ENCODE measurements at regions not wholly inside any gene's neighbourhood (a gene's known extent, or its start where the extent isn't known, plus 50 kb on each side); places are given as distances from the start of the nearest gene placed in this dataset.

DNA sequence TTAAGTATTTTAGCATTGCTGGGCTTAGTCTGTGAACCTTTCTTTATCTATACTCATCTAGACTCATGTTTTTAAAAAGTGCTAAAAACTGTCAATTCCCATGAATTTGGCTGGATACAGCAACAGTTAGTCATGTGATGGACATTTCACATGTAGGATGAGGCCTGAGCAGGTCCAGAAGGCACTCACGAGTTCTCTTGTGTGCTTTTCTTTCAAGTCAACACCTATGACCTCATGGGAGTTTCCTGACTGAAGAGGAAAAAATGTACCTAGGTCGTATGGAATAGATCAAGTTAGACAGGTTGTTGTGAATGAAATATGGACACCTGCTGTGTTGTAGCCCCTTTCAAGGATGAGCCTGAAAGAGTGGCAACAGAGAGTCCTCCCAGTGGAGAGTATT lies 394.2 kb downstream of the DUSP10 start:
- no peak for ATAC-seq
- Mint-ChIP-seq H3K27ac (no peak overlapping the region), H3K9me3 (no peaks in the 10 kb centered on the region)

DNA sequence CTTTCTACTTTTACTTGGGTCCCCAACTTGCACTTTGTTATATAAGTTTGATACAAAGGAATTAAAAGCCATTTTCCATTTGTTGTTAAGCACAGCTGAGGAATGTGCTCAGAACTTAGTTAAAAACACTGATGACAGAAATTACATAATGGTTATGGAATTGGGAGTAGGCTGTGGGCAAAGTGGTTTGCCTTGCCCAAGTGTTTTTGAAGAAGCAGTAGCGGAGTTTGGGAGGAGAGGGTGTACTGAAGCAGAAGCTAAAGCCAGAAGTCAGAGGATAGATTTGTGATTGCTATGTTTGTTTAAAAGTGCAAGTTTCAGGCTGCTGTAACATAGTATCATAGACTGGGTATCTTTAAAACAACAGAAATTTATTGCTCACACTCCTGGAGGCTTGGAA lies 391.8 kb downstream of the DUSP10 start:
- peaks cover 2% of the 10 kb centered on the region for H3K27me3 Mint-ChIP-seq
- no peaks in the 10 kb centered on the region for H3K4me1 Mint-ChIP-seq
- no peaks in the 10 kb centered on the region for H3K9me3 Mint-ChIP-seq
- H3K36me3 Mint-ChIP-seq (ENCODE audit: low read depth): peaks cover 1% of the 10 kb centered on the region
- H3K4me3 Mint-ChIP-seq: no peak overlapping the region
- H3K27ac Mint-ChIP-seq: no peak overlapping the region
- ATAC-seq: no peak
- DNase-seq: no peak

More for the DNA sequence above, 394.2 kb downstream of the DUSP10 start:
- H3K4me1 Mint-ChIP-seq: no peaks in the 10 kb centered on the region
- peaks cover 8% of the 10 kb centered on the region for H3K27me3 Mint-ChIP-seq
- no peak for DNase-seq
- no peaks in the 10 kb centered on the region for H3K36me3 Mint-ChIP-seq (ENCODE audit: low read depth)
- H3K4me3 Mint-ChIP-seq: no peak overlapping the region

DNA sequence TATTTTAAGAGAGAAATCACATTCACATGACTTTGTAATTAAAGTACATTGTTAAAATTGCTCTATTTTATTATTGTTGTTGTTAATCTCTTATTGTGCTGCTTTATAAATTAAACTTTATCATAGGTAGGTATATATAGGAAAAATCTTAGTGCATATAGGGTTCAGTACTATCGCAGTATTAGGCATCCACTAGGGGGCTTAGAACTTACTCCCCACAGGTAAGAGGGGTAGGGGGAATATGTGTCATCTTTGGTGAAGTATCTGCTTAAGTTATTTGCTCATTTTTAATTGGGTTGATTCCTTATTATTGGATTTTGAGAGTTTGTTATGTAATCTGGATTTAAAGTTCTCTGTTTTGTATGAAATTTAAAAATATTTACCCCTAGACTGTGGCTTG lies 385.2 kb downstream of the DUSP10 start:
- DNase-seq (no peak), ATAC-seq (no peak)
- Mint-ChIP-seq H3K4me1 (no peaks in the 10 kb centered on the region), H3K4me3 (no peak overlapping the region), H3K36me3 (ENCODE audit: low read depth) (peaks cover 1% of the 10 kb centered on the region), H3K9me3 (no peaks in the 10 kb centered on the region), H3K27ac (no peak overlapping the region), H3K27me3 (peaks cover 6% of the 10 kb centered on the region)

DNA sequence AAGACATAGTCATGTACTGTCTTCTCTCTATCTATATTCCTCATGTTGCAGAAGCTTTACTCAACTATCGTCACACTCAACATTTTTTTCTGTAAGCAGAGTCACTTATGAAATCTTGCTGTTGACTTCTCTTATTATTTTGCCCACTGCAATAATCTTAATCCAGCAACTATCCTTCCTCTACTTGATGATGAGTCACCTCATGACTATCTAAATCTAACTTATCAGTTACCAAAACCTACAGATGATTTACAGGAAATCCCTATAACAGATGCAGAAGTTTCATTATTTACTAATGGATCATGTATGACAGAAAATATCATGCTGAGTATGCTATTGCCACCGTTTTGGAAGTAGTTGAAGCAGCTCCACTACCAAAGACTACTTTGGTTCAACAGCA lies 378.9 kb downstream of the DUSP10 start:
- H3K27ac Mint-ChIP-seq: no peak overlapping the region
- DNase-seq (no peak), ATAC-seq (no peak)
- H3K36me3 Mint-ChIP-seq (ENCODE audit: low read depth): no peaks in the 10 kb centered on the region
- no peak overlapping the region for H3K4me3 Mint-ChIP-seq
- H3K4me1 Mint-ChIP-seq: no peaks in the 10 kb centered on the region
- H3K9me3 Mint-ChIP-seq: no peaks in the 10 kb centered on the region
- peaks cover 6% of the 10 kb centered on the region for H3K27me3 Mint-ChIP-seq

DNA sequence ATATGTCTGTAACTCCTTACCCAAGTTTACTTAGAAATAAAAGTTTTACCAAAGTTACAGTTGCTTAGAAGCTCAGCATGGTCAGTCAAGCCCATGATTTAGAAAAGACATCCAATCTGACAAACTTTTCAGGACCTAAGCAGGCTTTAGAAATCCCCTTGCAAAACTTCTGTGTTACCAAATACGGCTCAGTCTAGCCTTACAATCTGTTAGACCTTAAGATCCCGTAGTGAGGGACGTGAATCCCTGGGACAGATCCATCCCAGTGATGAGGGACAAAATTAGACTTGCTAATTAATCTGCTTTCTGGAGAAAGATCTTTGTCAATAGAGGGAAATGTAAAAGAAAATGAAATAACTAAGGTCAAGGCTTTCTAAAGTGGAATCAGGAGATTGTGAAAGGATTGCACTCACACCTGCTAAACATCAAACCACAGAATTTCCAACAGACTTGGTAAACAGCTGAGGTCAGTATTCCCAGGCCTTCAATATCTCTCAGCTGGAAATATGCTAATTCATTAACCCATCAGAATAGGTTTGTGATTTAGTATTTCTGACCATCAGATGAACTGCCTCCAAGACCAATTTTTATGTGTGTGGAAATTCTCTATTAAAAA lies 375.3 kb downstream of the DUSP10 start:
- no peaks in the 10 kb centered on the region for H3K4me1 Mint-ChIP-seq
- no peaks in the 10 kb centered on the region for H3K9me3 Mint-ChIP-seq
- ATAC-seq: no peak

DNA sequence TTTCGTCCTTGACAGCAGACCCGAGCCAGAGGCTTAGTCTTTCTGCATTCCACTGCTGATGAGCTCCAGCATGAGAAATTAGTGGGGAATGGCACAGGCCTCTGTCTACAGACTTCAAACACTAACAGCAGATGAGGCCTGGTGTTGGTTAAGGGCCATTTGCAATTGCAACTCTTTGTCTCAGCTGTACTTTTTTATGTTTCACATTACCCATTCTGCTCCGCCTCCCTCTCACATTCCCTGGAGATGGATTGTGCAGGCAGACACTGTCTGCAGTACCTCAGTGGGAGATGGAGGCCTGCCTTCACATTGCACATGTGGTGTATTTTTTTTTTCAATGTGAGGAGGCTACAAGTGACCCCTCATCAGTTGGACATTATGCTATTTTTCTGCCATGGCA lies 370.2 kb downstream of the DUSP10 start:
- DNase-seq: no peak
- H3K27ac Mint-ChIP-seq: no peak overlapping the region
- no peaks in the 10 kb centered on the region for H3K36me3 Mint-ChIP-seq (ENCODE audit: low read depth)
- no peaks in the 10 kb centered on the region for H3K4me1 Mint-ChIP-seq
- no peaks in the 10 kb centered on the region for H3K9me3 Mint-ChIP-seq
- no peak overlapping the region for H3K4me3 Mint-ChIP-seq
- peaks cover 13% of the 10 kb centered on the region for H3K27me3 Mint-ChIP-seq
- no peak for ATAC-seq

More for the DNA sequence above, 375.3 kb downstream of the DUSP10 start:
- Mint-ChIP-seq H3K27me3 (peaks cover 13% of the 10 kb centered on the region), H3K36me3 (ENCODE audit: low read depth) (no peaks in the 10 kb centered on the region), H3K4me3 (no peak overlapping the region), H3K27ac (no peak overlapping the region)
- no peak for DNase-seq

DNA sequence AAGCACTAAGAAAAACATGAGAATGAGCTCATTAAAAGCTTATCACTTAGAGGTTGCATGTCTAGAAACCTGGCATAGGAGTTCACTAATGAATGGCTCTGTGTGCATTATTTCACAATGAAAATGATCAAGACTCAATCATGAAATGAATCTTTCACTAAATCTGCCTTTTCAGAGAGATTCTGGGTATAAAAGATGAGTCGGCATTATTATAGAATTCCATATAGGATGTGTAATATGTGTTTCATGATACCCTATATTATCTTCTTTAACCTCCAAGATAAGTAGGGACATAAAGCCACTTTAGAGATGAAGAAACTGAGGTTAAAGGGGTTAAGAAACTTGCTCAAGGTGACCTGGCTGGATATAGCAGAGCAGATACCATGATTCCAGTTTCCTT lies 368.1 kb downstream of the DUSP10 start:
- no peaks in the 10 kb centered on the region for H3K9me3 Mint-ChIP-seq
- H3K4me3 Mint-ChIP-seq: no peak overlapping the region
- no peaks in the 10 kb centered on the region for H3K36me3 Mint-ChIP-seq (ENCODE audit: low read depth)
- ATAC-seq (no peak), DNase-seq (no peak)
- H3K27ac Mint-ChIP-seq: no peak overlapping the region
- peaks cover 13% of the 10 kb centered on the region for H3K27me3 Mint-ChIP-seq
- H3K4me1 Mint-ChIP-seq: no peaks in the 10 kb centered on the region

DNA sequence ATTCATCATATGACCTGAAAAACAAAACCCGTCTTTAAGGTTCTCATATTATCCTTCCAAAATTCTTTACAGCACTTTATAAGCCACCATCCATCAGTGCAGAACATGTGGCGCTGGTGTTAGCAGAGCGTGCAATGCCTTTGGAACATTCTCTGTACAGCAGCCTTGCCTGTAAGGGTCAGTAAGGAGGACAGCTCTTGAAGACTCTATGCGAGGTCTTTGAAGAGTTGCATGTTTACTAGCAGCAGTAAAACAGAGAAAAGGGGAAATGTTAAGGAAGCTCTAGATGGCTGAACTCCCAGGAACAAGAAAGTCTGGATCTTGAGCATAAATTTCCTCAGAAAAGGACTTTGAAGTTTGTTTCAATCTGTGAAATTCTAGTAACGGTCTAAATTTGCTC lies 365.6 kb downstream of the DUSP10 start:
- no peaks in the 10 kb centered on the region for H3K4me1 Mint-ChIP-seq
- H3K36me3 Mint-ChIP-seq (ENCODE audit: low read depth): no peaks in the 10 kb centered on the region
- no peaks in the 10 kb centered on the region for H3K9me3 Mint-ChIP-seq
- ATAC-seq: no peak
- H3K27ac Mint-ChIP-seq: no peak overlapping the region
- no peak for DNase-seq
- H3K4me3 Mint-ChIP-seq: no peak overlapping the region
- peaks cover 11% of the 10 kb centered on the region for H3K27me3 Mint-ChIP-seq

DNA sequence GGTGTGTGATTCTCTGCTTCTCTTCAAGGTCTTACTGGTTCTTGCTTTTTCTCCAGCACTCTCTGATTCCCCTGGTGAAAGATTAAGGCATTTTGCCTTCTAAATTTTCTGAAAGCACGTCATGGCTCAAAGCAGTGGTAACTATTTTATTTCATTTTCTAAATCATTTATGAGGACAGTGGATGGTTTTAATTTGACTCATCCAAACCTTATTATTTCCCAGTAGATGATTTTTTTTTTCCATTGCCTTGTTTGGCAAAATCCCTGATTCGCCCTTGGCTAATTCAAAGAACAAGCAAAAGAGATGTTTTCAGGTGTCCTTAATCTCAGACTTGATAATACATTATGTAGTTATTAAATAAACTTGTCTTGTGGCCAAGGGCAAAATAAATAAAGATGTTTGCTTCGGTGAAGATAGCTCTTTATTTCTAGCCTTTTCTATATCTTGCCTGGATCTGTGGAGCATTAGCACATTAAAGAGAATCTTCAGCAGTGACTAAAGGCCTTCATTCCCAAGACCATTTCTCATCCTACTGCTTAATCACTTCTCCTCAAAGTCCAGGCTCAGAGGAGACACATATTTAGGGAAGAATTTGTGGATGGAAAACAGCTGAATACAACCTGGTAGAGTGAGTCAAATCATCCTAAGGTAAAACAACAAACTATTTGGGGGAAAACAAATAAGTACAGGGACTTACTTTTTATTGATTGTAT lies 359.8 kb downstream of the DUSP10 start:
- Mint-ChIP-seq H3K4me1 (no peaks in the 10 kb centered on the region), H3K27ac (no peak overlapping the region), H3K36me3 (ENCODE audit: low read depth) (no peaks in the 10 kb centered on the region), H3K4me3 (no peak overlapping the region), H3K9me3 (no peaks in the 10 kb centered on the region), H3K27me3 (peaks cover 8% of the 10 kb centered on the region)
- DNase-seq (no peak), ATAC-seq (no peak)

DNA sequence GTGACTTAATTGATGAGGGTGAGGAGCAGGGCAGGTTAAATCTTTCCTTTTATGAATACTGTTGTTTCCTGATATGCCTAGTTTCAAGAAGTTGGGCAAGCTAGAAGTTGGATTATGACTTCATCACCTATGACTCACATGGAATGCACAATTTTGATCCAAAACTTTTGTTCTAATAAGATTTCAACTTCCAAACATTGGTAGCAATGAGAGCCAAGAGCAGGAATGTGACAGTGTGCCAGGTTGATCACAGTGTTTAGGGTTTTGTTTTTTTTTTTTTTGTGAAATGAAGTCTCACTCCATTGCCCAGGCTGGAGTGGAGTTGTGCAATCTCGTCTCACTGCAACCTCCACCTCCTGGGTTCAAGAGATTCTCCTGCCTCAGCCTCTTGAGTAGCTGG lies 349.4 kb downstream of the DUSP10 start:
- Mint-ChIP-seq H3K36me3 (ENCODE audit: low read depth) (no peaks in the 10 kb centered on the region), H3K4me1 (no peaks in the 10 kb centered on the region), H3K4me3 (no peak overlapping the region), H3K9me3 (no peaks in the 10 kb centered on the region), H3K27me3 (peaks cover 19% of the 10 kb centered on the region), H3K27ac (no peak overlapping the region)
- ATAC-seq: no peak
- no peak for DNase-seq

DNA sequence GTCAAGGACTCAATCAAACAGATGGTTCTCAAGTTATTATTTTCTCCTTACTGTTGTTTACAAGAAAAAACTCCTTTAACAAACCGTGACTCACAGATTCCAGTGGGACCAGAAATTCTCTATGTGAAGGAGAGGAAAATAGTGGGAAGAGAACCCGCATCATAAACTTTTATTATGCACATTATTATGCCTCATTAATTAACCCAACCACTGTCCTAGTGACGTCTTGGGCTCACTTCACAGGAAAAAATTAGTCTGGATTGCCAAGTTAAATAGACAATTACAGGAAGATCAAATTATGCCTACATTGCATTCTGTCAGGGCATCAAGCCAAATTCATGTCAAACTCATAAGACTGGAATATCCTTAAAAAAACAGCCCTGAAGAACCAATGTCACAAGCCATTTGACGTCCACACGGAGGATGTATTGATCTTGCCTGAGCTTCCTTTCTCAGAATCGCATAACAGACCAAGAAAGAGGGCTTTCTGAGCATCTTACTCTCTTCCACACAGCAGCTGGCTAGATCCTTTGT lies 347.8 kb downstream of the DUSP10 start:
- H3K4me1 Mint-ChIP-seq: no peaks in the 10 kb centered on the region
- no peaks in the 10 kb centered on the region for H3K36me3 Mint-ChIP-seq (ENCODE audit: low read depth)
- H3K9me3 Mint-ChIP-seq: no peaks in the 10 kb centered on the region
- ATAC-seq (no peak), DNase-seq (no peak)
- H3K27me3 Mint-ChIP-seq: peaks cover 18% of the 10 kb centered on the region
- H3K27ac Mint-ChIP-seq: no peak overlapping the region
- H3K4me3 Mint-ChIP-seq: no peak overlapping the region

DNA sequence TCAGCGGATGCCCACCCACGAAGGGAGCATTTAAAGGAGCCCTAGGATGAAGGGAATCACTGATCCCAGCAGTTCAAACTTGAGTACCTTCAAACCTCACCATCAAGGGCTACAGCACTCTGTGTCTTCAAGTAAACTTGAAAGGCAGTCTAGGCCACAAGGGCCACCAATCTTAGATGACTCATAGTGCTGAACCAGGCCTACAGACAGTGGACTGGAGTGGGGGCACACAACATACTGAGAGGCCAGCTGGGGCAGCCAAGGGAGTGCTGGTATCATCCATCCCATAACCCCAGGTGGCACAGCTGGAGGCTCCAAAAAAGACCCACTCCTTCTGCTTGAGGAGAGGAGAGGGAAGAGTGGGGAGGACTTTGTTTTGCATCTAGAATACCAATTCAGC lies 345.4 kb downstream of the DUSP10 start:
- Mint-ChIP-seq H3K36me3 (ENCODE audit: low read depth) (no peaks in the 10 kb centered on the region), H3K9me3 (peaks cover 14% of the 10 kb centered on the region), H3K4me3 (no peak overlapping the region), H3K27me3 (peaks cover 19% of the 10 kb centered on the region), H3K27ac (no peak overlapping the region), H3K4me1 (no peaks in the 10 kb centered on the region)
- DNase-seq: no peak
- ATAC-seq: no peak

DNA sequence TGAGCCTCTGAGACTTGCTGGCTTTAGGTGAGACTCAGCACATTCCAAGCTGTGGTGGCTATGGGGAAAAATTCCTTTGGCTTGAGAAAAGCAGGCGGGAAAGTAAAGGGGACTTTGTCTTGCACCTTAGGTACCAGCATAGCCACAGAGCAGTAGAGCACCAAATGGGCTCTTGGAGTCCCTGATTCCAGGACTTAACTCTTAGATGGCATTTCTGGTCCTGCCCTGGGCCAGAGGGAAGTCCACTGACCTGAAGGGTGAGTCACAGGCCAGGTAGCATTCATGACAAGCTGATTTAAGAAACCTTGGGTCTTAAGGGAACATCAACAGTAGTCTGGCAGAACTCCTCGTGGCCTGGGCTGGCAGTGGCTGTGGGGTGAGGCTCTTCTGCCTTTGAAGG lies 344.7 kb downstream of the DUSP10 start:
- ATAC-seq (no peak), DNase-seq (no peak)
- Mint-ChIP-seq H3K4me3 (no peak overlapping the region), H3K4me1 (no peaks in the 10 kb centered on the region), H3K36me3 (ENCODE audit: low read depth) (no peaks in the 10 kb centered on the region), H3K9me3 (peaks cover 19% of the 10 kb centered on the region), H3K27ac (no peak overlapping the region), H3K27me3 (peaks cover 19% of the 10 kb centered on the region)

DNA sequence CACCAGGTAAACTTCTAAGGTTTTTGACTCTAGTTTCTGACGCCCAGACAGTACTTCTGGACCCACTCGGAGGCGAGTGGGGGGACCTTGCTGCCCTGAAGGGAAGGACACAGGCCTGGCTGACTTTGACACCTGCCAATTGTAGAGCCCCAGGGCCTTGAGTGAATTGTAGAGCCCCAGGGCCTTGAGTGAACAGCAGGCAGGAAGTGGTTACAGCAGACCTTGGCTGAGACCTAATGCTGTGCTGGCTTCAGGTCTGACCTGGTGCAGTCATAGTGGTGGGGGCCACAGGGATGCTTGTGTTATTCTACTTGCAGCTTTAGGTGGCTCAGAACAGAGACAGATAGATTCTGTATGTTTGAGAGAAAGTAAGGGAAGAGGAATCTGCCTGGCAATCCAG lies 344.3 kb downstream of the DUSP10 start:
- DNase-seq (no peak), ATAC-seq (no peak)
- Mint-ChIP-seq H3K4me3 (no peak overlapping the region), H3K27ac (no peak overlapping the region), H3K4me1 (no peaks in the 10 kb centered on the region), H3K9me3 (peaks cover 20% of the 10 kb centered on the region), H3K27me3 (peaks cover 21% of the 10 kb centered on the region), H3K36me3 (ENCODE audit: low read depth) (no peaks in the 10 kb centered on the region)

DNA sequence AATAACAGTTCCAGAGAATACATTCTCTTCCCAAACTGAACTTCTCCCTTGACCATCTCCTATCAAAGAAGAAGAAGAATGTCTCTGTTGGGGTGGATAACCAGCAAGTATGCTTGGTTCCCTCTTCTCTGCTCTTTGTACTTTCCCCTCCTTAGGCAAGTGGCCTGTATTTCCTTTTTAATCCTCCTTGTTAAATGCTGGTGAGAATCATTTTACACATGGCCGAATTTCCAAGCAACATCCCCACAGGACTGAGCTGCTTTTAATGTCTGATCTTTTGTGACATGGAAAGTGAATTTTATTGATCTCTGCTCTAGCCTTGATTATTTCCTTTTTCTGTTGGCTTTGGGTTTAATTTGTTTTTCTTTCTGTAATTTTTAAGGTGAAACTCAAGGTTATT lies 336.7 kb downstream of the DUSP10 start:
- DNase-seq (no peak), ATAC-seq (no peak)
- H3K9me3 Mint-ChIP-seq: peaks cover 12% of the 10 kb centered on the region
- H3K27ac Mint-ChIP-seq: no peak overlapping the region
- no peaks in the 10 kb centered on the region for H3K36me3 Mint-ChIP-seq (ENCODE audit: low read depth)
- H3K27me3 Mint-ChIP-seq: peaks cover 14% of the 10 kb centered on the region
- H3K4me1 Mint-ChIP-seq: no peaks in the 10 kb centered on the region
- no peak overlapping the region for H3K4me3 Mint-ChIP-seq

All from activated naive CD8-positive, alpha-beta T cell treated with anti-CD3 and anti-CD28 coated beads, Interleukin-2, amount 50 U/mL, for 24 hours (primary cell).